Liver (tissue), 8 donors: ENCODE measurements at regions not wholly inside any gene's neighbourhood (a gene's known extent, or its start where the extent isn't known, plus 50 kb on each side); places are given as distances from the start of the nearest gene placed in this dataset.

Experiments
- DNase-seq: peaks from one replicate; pipeline ENCODE4 v3.0.0-alpha.2; 2017; ENCODE audit warnings: low spot score
- H3K27ac ChIP-seq, 2 donors: one replicate each; pipeline ENCODE4 v1.7.0; 2013; ENCODE audit warnings: inconsistent platforms in 2 of 2, low read length in 2 of 2, control low read depth in 1 of 2, low read depth in 1 of 2, mild to moderate bottlenecking in 1 of 2
- H3K27me3 ChIP-seq, 4 donors: one replicate each; pipeline versions ENCODE4 v1.6.1 to v1.7.0; 2013; ENCODE audit warnings: low read length in 3 of 4, inconsistent platforms in 1 of 4, mild to moderate bottlenecking in 1 of 4, moderate library complexity in 1 of 4; ENCODE audit not compliant: control insufficient read depth in 4 of 4, insufficient read depth in 4 of 4
- H3K36me3 ChIP-seq, 4 donors: one replicate each; pipeline versions ENCODE4 v1.6.1 to v1.7.0; 2013; ENCODE audit warnings: low read length in 3 of 4, mild to moderate bottlenecking in 3 of 4, low read depth in 1 of 4, moderate library complexity in 1 of 4; ENCODE audit not compliant: control insufficient read depth in 4 of 4, insufficient read depth in 3 of 4
- H3K4me1 ChIP-seq, 4 donors: one replicate each; pipeline versions ENCODE4 v1.6.1 to v1.7.0; 2013; ENCODE audit warnings: low read length in 3 of 4, mild to moderate bottlenecking in 3 of 4, moderate library complexity in 1 of 4; ENCODE audit not compliant: control insufficient read depth in 4 of 4, insufficient read depth in 4 of 4
- H3K4me3 ChIP-seq, 3 donors: one replicate each; pipeline versions ENCODE4 v1.6.1 to v1.7.0; 2013; ENCODE audit warnings: low read length in 3 of 3, control low read depth in 1 of 3, low read depth in 1 of 3, mild to moderate bottlenecking in 1 of 3
- H3K9ac ChIP-seq, 2 donors: one replicate each; pipeline ENCODE4 v1.7.0; 2013; ENCODE audit warnings: low read length in 2 of 2, mild to moderate bottlenecking in 2 of 2, moderate library complexity in 2 of 2, control low read depth in 1 of 2, low read depth in 1 of 2
- H3K9me3 ChIP-seq, 4 donors: one replicate each; pipeline versions ENCODE4 v1.6.1 to v1.7.0; 2013; ENCODE audit warnings: low read length in 3 of 4; ENCODE audit not compliant: control insufficient read depth in 4 of 4
- EGR1 ChIP-seq, 2 donors: IDR thresholded peaks; 2 replicates each; pipeline ENCODE4 v1.6.1; 2016 to 2018; ENCODE audit warnings: antibody characterized with exemption in 2 of 2, low read depth in 2 of 2
- FOXA1 ChIP-seq: IDR thresholded peaks from 2 replicates; pipeline ENCODE4 v1.6.1; 2016; ENCODE audit warnings: antibody characterized with exemption
- FOXA2 ChIP-seq: IDR thresholded peaks from 2 replicates; pipeline ENCODE4 v1.6.1; 2016; ENCODE audit warnings: antibody characterized with exemption
- GABPA ChIP-seq, 2 donors: IDR thresholded peaks in 1 of 2; conservative IDR thresholded peaks in 1 of 2; 2 replicates each; pipeline ENCODE4 v1.6.1; 2016; ENCODE audit warnings: antibody characterized with exemption in 2 of 2, mild to moderate bottlenecking in 1 of 2, moderate library complexity in 1 of 2
- HNF4G ChIP-seq: IDR thresholded peaks from 2 replicates; pipeline ENCODE4 v1.6.1; 2016; ENCODE audit warnings: antibody characterized with exemption
- JUND ChIP-seq, 2 donors: IDR thresholded peaks; 2 replicates each; pipeline ENCODE4 v1.6.1; 2016; ENCODE audit warnings: antibody characterized with exemption in 2 of 2
- NR2F2 ChIP-seq: IDR thresholded peaks from 2 replicates; pipeline ENCODE4 v1.6.1; 2016; ENCODE audit warnings: antibody characterized with exemption
- RAD21 ChIP-seq, 2 donors: IDR thresholded peaks; 2 replicates each; pipeline ENCODE4 v1.6.1; 2016; ENCODE audit warnings: antibody characterized with exemption in 2 of 2, mild to moderate bottlenecking in 2 of 2
- RXRA ChIP-seq, 2 donors: IDR thresholded peaks; 2 replicates each; pipeline ENCODE4 v1.6.1; 2017 to 2018; ENCODE audit warnings: antibody characterized with exemption in 2 of 2, mild to moderate bottlenecking in 1 of 2
- TAF1 ChIP-seq: conservative IDR thresholded peaks from 2 replicates; pipeline ENCODE4 v1.6.1; 2016; ENCODE audit warnings: antibody characterized with exemption, mild to moderate bottlenecking
- YY1 ChIP-seq: IDR thresholded peaks from 2 replicates; pipeline ENCODE4 v1.6.1; 2016; ENCODE audit warnings: antibody characterized with exemption, mild to moderate bottlenecking
- WGBS: extraction: QIAGEN DNeasy Blood & Tissue Kit; methylation state at CpG from one replicate; pipeline ENCODE4 v1.1.7; 2013; 5-methylcytosine and 5-hydroxymethylcytosine counted together
- TF ChIP-seq, protein P1 (sequence below): IDR thresholded peaks from 2 replicates; pipeline ENCODE4 v1.6.1; 2016; ENCODE audit warnings: antibody characterized with exemption
- TF ChIP-seq, protein P2 (sequence below): fragments of 150-350 bp; IDR thresholded peaks from 2 replicates; pipeline ENCODE4 v1.5.1; 2017; ENCODE audit warnings: improper control_type of control experiment, low read depth, low read length; ENCODE audit not compliant: missing input control
- donor health status: healthy.
- donor health status: healthy.
- donor health status: healthy.
- donor health status: healthy.
- donor health status: healthy.

DNA sequence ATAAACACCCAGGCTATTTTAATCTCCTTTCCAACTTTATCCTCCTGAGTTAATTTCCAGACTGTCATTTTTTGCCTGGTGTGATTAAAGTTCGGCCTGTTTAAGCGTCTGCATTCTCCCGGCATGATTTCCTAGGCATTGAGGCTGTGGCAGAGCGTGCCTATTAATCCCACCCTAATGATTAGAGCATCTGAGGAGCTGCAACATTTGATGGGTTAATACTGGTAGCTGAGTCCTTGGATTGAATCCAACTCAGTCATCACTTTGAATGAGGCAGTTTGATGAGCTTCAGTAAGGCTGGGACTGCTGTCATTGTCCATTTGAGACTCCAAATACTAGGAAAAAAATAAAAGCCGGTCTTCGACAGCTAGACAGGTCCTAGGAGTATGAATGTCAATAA lies 882.5 kb downstream of the SLC4A3 start:
- Histone ChIP-seq H3K9me3 (no peaks in the 10 kb centered on the region), H3K36me3 (no peaks in the 10 kb centered on the region), H3K9ac (no peak overlapping the region), H3K27ac (no peak overlapping the region), H3K4me3 (no peak overlapping the region), H3K4me1 (no peaks in the 10 kb centered on the region), H3K27me3 (peaks cover 0 to 3% (median under 1%) of the 10 kb centered on the region in 4 donors)
- TF ChIP-seq RXRA (IDR thresholded peaks at IDR 0.05) = no peak
- TF ChIP-seq JUND (IDR thresholded peaks at IDR 0.05) = no peak
- TF ChIP-seq GABPA (IDR thresholded peaks at IDR 0.05 in 1 of 2, conservative IDR thresholded peaks at IDR 0.05 in 1 of 2) = no peak
- TF ChIP-seq FOXA2 = no peak
- TF ChIP-seq, protein P1, sequence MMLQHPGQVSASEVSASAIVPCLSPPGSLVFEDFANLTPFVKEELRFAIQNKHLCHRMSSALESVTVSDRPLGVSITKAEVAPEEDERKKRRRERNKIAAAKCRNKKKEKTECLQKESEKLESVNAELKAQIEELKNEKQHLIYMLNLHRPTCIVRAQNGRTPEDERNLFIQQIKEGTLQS = no peak
- no peak for TF ChIP-seq FOXA1
- TF ChIP-seq, protein P2, sequence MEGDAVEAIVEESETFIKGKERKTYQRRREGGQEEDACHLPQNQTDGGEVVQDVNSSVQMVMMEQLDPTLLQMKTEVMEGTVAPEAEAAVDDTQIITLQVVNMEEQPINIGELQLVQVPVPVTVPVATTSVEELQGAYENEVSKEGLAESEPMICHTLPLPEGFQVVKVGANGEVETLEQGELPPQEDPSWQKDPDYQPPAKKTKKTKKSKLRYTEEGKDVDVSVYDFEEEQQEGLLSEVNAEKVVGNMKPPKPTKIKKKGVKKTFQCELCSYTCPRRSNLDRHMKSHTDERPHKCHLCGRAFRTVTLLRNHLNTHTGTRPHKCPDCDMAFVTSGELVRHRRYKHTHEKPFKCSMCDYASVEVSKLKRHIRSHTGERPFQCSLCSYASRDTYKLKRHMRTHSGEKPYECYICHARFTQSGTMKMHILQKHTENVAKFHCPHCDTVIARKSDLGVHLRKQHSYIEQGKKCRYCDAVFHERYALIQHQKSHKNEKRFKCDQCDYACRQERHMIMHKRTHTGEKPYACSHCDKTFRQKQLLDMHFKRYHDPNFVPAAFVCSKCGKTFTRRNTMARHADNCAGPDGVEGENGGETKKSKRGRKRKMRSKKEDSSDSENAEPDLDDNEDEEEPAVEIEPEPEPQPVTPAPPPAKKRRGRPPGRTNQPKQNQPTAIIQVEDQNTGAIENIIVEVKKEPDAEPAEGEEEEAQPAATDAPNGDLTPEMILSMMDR = no peak
- 75% methylated on average over 6 of the region's 6 CpGs for WGBS
- DNase-seq = no peak

DNA sequence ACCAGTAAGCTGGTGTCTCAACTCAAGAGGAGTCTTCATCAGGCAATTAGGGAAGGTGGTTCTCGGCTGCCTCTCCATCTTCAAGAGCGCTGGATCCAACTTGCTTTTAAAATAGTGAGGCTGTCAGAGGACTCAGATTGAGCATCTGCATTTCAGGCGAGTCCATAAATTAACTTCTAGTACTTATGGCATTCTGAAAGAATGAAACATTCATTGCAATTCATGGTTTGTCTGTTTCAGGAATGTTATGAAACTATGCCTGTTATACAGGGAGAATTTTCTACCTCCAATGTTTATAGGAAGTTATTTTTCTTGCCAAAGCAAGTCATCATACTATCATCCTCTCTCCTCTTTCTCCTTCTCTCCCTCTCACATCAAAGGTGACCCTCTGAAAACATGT lies 883.2 kb downstream of the SLC4A3 start:
- Histone ChIP-seq H3K4me1 (no peaks in the 10 kb centered on the region), H3K9ac (no peak overlapping the region), H3K27me3 (peaks cover 0 to 3% (median 0%) of the 10 kb centered on the region in 4 donors), H3K9me3 (no peaks in the 10 kb centered on the region), H3K27ac (no peak overlapping the region), H3K4me3 (no peak overlapping the region), H3K36me3 (no peaks in the 10 kb centered on the region)
- TF ChIP-seq TAF1 (no peak), FOXA1 (no peak), EGR1 (IDR thresholded peaks at IDR 0.05; ENCODE audit: low read depth in 2 of 2) (no peak), JUND (IDR thresholded peaks at IDR 0.05) (no peak), YY1 (no peak), NR2F2 (no peak), HNF4G (no peak)
- no peak for DNase-seq
- 76% methylated on average over 3 of the region's 3 CpGs for WGBS

DNA sequence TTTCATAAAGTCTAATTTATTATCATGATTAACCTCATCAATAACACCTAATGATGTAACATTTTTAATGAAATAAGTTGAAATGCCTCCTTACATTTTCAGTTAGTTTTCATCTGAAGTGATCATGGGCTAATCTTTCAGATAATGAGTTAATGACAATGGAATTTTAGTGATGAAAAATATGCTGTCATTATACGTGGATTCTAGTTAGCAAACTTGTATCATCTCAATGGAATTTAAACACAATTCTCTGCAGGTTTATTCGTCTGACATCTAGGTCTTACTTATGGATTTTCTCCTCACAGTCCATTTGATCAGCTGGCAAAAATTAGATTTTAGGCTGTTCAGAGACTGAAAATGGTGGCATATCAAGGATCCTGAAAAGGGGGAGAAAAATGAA lies 885.0 kb downstream of the SLC4A3 start:
- no peak for DNase-seq
- H3K27me3 ChIP-seq = peaks cover 0 to 3% (median 0%) of the 10 kb centered on the region in 4 donors
- no peak overlapping the region for H3K4me3 ChIP-seq
- 52% methylated on average over 2 of the region's 2 CpGs for WGBS
- no peaks in the 10 kb centered on the region for H3K36me3 ChIP-seq
- H3K27ac ChIP-seq = no peak overlapping the region
- no peaks in the 10 kb centered on the region for H3K4me1 ChIP-seq
- no peaks in the 10 kb centered on the region for H3K9me3 ChIP-seq
- no peak for TF ChIP-seq FOXA1
- no peak for TF ChIP-seq RAD21 (IDR thresholded peaks at IDR 0.05)
- no peak for TF ChIP-seq GABPA (IDR thresholded peaks at IDR 0.05 in 1 of 2, conservative IDR thresholded peaks at IDR 0.05 in 1 of 2)
- no peak overlapping the region for H3K9ac ChIP-seq
